IPS-15b (cell line): ENCODE measurements at regions not wholly inside any gene's neighbourhood (a gene's known extent, or its start where the extent isn't known, plus 50 kb on each side); places are given as distances from the start of the nearest gene placed in this dataset.

ENCODE experiments used
- H3K27me3 ChIP-seq: one replicate; pipeline ENCODE4 v1.6.1; 2013; ENCODE audit warnings: low read length; ENCODE audit not compliant: control insufficient read depth, insufficient read depth
- H3K36me3 ChIP-seq: one replicate; pipeline ENCODE4 v1.6.1; 2013; ENCODE audit warnings: low read length; ENCODE audit not compliant: control insufficient read depth, insufficient read depth
- H3K4me1 ChIP-seq: one replicate; pipeline ENCODE4 v1.6.1; 2013; ENCODE audit warnings: mild to moderate bottlenecking, low read length; ENCODE audit not compliant: control insufficient read depth, insufficient read depth
- H3K4me3 ChIP-seq: one replicate; pipeline ENCODE4 v1.5.1; 2013; ENCODE audit warnings: low read depth, low read length
- H3K9ac ChIP-seq: one replicate; pipeline ENCODE4 v1.6.1; 2013; ENCODE audit warnings: low read depth, mild to moderate bottlenecking, low read length
- H3K9me3 ChIP-seq: one replicate; pipeline ENCODE4 v1.6.1; 2013; ENCODE audit warnings: mild to moderate bottlenecking, low read length; ENCODE audit not compliant: control insufficient read depth, insufficient read depth

DNA sequence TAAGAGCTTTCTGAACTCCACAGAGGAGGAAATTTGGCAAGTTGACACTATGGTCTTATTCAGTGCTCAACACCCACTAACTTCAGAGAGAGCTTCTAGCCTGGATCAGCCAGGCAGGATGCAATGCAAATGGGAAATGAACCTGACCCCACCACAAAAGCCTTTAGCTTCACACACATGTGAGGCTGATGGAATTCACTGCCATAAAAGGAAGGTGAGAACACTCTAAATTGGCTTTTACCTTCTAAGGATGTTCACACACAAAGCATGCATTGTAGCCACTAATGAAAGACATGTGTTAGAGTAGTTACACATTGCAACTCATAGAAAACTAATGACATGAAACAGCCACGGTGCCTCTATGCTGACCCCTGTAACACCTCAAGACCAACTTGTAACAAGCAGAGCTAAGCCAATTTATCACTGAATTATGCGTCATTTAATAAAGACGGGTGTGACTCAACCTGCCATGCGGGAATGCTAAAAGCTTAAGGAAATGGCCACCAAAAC lies 262.1 kb downstream of the HACE1 start:
- no peaks in the 10 kb centered on the region for H3K4me1 ChIP-seq
- no peak overlapping the region for H3K9ac ChIP-seq
- no peaks in the 10 kb centered on the region for H3K27me3 ChIP-seq
- H3K4me3 ChIP-seq = no peak overlapping the region
- no peaks in the 10 kb centered on the region for H3K36me3 ChIP-seq
- H3K9me3 ChIP-seq = no peaks in the 10 kb centered on the region

DNA sequence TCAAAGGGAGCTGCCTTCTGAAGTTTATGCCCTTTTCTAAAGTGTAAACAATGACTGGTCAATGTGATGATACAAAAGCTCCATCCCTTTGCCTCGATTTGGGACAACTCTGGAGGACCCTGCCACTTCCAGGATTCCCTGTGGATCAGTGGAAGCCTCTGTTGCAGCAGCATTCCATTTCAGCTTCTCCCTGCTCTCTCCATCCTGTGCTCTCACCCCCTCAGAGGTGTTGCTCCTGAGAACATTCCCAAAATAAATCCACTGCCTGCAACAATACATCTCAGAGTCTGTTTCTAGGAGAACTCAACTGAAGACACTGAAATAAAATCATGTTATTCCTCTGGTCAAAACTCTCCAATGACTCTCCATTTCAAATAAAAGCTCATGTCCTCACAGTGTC lies 263.6 kb downstream of the HACE1 start:
- Histone ChIP-seq H3K36me3 (no peaks in the 10 kb centered on the region), H3K9me3 (no peaks in the 10 kb centered on the region), H3K27me3 (no peaks in the 10 kb centered on the region), H3K9ac (no peak overlapping the region), H3K4me1 (no peaks in the 10 kb centered on the region), H3K4me3 (no peak overlapping the region)

DNA sequence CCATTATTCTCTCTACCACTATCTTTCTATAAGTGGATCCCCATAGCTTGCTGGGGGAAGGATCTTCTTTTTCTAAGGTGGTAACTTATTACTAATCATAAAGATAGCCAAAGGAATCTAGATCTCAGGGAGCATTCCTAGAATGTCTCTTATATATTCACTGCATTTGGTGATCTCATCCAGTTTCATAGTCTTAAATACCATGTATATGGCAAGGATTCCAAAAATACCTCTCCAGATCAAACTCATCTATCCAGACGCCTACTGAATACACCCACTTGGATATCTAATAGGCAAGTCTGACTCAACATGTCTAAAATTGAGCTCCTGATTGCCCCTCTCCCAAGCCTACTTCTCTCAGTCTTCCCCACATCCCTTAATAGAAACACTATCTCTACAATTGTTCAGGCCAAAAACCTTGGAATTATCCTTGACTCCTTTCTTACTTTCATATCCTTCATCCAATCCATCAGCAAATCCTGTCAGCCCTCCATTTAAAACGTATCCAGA lies 264.4 kb downstream of the HACE1 start:
- Histone ChIP-seq H3K9ac (no peak overlapping the region), H3K4me3 (no peak overlapping the region), H3K36me3 (no peaks in the 10 kb centered on the region), H3K9me3 (no peaks in the 10 kb centered on the region), H3K4me1 (no peaks in the 10 kb centered on the region), H3K27me3 (no peaks in the 10 kb centered on the region)

DNA sequence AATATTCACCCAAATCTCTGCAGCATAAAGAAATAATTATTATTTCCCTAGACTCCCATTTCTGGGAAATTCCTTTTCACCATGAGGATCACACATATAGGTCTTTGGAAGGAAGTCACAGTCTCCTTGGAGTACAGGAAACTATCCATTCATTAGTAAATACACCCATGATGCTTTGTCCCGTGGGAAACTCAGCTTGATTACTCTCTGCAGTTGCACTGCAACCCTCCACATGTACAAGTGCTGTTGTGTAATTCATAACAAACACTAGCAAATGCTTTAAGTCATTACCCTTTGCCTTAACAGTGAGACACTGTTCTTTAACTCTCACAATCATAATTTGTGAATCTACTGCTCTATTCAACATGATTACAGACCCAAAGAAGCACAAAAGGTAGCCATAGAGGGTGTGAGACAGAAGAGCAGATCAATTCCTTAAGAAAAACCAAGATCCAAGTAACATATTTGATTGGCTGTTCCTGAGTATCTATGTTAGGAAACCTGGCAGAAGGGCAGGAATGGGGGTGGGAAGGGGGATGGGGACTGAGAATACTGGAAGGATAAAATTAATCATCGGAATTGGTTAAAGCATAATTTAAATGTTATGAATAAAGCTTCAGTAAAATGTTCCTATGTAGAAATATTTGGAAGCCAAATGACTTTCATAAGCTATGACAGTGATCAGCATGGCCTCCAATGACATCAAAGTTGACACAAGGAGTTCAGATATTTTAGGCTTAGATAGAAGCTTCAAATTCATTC lies 268.0 kb downstream of the HACE1 start:
- H3K36me3 ChIP-seq = no peaks in the 10 kb centered on the region
- H3K4me3 ChIP-seq = no peak overlapping the region
- H3K9me3 ChIP-seq = no peaks in the 10 kb centered on the region
- no peaks in the 10 kb centered on the region for H3K4me1 ChIP-seq
- no peak overlapping the region for H3K9ac ChIP-seq
- H3K27me3 ChIP-seq = no peaks in the 10 kb centered on the region

DNA sequence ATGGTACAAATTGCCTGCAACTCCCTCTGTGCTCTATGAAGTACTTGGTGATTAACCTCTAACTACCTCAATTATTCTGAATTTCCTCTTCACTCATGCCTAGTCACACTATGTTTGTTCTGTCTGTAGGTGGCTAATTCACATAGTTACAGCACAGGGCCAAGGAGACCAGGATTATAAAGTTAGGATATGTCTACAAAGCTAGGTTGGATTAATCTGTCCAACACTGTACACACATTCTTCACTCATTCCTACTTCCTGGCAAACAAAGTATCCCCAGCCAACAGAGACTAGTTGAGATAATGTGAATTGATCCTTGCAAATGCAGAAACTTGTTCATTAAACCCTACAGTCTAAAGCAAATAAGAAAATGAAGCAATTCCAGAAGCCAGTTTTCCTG lies 269.8 kb downstream of the HACE1 start:
- H3K36me3 ChIP-seq = no peaks in the 10 kb centered on the region
- H3K27me3 ChIP-seq = no peaks in the 10 kb centered on the region
- no peaks in the 10 kb centered on the region for H3K4me1 ChIP-seq
- no peak overlapping the region for H3K9ac ChIP-seq
- no peaks in the 10 kb centered on the region for H3K9me3 ChIP-seq
- H3K4me3 ChIP-seq = no peak overlapping the region

DNA sequence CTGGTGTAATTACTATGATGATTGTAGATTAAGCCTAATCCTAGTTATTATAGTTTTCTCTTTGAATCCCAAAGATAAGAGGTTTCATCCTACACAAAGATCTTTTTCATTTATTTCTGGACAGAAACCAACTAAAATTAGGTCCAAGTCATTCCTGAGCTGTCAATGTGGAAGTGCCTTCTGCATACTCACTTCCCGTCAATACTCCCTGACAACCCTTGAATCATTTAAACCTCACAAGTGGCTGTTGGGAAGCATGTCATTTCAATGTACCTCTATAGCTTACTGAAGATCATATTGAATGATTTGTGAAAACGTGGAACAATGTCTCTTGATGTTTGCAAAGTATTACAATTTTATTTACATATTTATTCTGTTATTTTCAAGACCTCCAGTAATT lies 274.1 kb downstream of the HACE1 start:
- Histone ChIP-seq H3K4me3 (no peak overlapping the region), H3K9me3 (no peaks in the 10 kb centered on the region), H3K9ac (no peak overlapping the region), H3K27me3 (no peaks in the 10 kb centered on the region), H3K4me1 (no peaks in the 10 kb centered on the region), H3K36me3 (no peaks in the 10 kb centered on the region)

DNA sequence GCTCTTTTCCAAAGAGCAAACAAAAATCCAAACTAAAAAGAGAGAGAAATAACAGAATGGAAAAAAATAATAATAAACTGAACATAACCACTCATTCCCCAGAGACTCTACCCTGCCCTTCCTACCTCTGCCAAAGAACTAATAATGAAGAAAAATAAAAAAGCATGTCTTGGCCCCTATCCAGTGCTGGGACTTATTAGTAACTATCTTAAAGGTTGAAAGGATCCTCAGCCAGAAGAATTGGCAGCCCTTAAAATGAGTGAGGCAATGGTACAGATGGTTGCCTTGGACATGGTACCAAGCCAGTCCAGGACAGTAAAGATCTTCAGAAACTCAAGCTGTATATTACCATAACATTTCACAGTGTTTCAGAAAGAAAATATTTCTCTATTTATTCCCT lies 279.3 kb downstream of the HACE1 start:
- Histone ChIP-seq H3K27me3 (no peaks in the 10 kb centered on the region), H3K4me3 (no peak overlapping the region), H3K9me3 (no peaks in the 10 kb centered on the region), H3K9ac (no peak overlapping the region), H3K36me3 (no peaks in the 10 kb centered on the region), H3K4me1 (no peaks in the 10 kb centered on the region)

DNA sequence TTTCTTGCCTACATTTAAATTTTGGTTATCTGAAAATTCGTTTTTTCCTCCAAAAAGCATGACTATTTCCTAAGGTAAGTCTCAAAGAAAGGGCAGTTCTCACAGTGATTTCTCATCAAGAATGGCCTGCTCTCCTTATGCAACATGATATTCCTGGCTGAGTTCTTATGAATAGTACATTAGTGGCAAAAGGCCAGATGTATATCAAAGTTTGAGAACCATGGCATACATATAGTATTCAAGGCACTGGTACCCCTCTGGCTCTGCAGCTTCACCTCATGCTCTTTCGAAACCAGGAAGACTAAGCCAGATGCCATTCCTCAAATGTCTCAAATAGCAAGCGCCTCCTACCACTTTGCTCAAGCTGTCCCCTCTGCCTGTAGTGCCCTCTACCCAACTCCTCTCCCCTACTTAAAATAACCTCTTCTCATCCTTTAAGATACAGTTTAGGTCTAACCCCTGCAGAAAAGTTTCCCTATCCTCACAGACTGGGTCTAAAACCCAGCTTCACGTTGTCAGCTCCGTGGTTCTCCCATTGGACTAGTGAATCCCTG lies 280.3 kb downstream of the HACE1 start:
- Histone ChIP-seq H3K4me1 (no peaks in the 10 kb centered on the region), H3K9ac (no peak overlapping the region), H3K9me3 (no peaks in the 10 kb centered on the region), H3K4me3 (no peak overlapping the region), H3K27me3 (no peaks in the 10 kb centered on the region), H3K36me3 (no peaks in the 10 kb centered on the region)

DNA sequence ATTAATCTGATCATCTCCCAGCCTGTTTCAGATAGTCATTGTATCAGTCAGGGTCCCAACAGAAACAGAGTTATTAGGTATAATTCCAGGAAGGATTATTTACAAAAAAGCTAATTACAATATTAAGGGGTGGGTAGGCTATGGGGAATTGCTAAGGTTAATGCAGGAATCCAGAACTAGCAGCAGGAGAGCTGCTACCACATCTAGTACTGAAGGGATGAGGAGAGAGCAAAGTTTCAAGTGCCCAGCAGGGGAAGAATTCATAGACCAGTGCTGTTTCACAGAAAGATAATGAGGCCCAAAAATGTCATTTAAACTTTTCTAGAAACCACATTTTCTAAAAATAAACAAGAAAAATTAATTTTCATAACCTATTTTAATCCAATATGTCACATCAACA lies 284.2 kb downstream of the HACE1 start:
- no peak overlapping the region for H3K4me3 ChIP-seq

DNA sequence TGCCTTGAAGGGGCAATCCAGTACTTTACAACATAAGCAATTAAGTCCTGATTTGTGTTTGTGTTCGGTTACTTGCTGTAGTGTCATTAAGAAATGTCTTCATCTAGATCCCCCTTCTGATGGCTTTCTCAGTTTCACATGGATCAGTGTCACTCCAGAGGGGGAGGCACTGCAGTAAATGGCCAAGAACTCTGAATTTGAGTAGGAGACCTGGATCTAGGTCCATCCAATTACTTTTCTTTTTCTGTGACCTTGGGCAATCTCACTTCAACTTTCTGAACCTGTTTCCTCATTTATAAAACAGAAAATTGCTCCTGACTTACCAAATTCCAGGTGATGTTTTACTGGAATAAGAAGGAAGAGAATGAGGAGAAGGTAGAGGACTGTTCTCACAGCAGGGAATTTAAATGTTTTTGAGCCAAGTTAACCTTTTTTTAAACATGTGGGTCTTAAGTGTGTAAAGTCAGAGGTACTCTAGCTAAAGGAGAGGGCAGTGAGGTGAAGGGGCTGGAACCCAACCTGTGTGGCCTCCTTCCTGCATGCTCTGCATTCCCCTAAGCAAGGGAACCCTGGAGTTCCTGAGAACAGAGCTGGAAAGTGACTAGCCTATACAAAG lies 285.5 kb downstream of the HACE1 start:
- Histone ChIP-seq H3K4me3 (no peak overlapping the region), H3K36me3 (no peaks in the 10 kb centered on the region), H3K27me3 (no peaks in the 10 kb centered on the region), H3K9me3 (no peaks in the 10 kb centered on the region), H3K9ac (no peak overlapping the region), H3K4me1 (no peaks in the 10 kb centered on the region)

More for the DNA sequence above, 284.2 kb downstream of the HACE1 start:
- H3K9ac ChIP-seq = no peak overlapping the region
- no peaks in the 10 kb centered on the region for H3K4me1 ChIP-seq
- no peaks in the 10 kb centered on the region for H3K36me3 ChIP-seq
- no peaks in the 10 kb centered on the region for H3K27me3 ChIP-seq
- H3K9me3 ChIP-seq = no peaks in the 10 kb centered on the region

DNA sequence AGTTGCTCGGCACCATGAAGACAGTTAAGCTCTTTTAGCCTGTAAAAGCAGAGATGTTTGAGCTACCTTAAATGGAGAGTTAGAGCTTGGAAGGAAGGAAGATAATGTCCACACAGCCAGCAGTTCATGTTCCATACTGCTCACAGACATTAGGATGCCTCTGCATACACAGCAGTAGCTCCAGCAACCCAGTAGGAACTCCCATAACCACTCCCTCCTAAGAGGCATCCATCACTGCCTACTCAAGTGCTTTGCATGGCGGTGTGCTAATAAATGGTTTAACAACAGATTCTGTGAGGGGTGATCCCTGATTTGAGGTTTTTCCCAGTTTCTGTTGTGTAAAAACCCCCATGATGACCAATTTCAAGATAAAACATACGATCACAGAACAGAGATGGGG lies 286.4 kb downstream of the HACE1 start:
- no peaks in the 10 kb centered on the region for H3K36me3 ChIP-seq
- no peaks in the 10 kb centered on the region for H3K27me3 ChIP-seq
- H3K4me1 ChIP-seq = no peaks in the 10 kb centered on the region
- H3K9me3 ChIP-seq = no peaks in the 10 kb centered on the region
- H3K4me3 ChIP-seq = no peak overlapping the region
- no peak overlapping the region for H3K9ac ChIP-seq

DNA sequence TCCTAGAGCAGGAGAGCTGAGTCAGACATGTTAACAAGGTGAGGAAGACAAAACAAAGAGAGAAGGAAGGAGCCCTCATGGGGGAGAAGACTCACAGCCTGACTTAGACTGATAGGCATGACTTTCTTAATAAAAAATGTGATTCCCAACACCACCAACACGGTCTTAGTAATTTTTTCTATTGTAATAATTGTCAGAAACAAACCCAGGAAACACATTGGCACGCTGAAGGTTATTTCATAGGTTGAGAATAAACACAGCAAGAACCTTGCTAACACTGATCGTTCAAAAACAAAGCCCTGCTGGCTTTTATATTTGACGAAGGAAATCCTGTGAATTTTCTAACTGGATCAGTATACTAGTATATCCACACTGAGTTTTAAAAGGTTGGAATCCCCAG lies 286.8 kb downstream of the HACE1 start:
- Histone ChIP-seq H3K27me3 (no peaks in the 10 kb centered on the region), H3K9ac (no peak overlapping the region), H3K4me1 (no peaks in the 10 kb centered on the region), H3K36me3 (no peaks in the 10 kb centered on the region), H3K9me3 (no peaks in the 10 kb centered on the region), H3K4me3 (no peak overlapping the region)
